COLO668 (cell line): ENCODE measurements at regions not wholly inside any gene's neighbourhood (a gene's known extent, or its start where the extent isn't known, plus 50 kb on each side); places are given as distances from the start of the nearest gene placed in this dataset.

Source experiments
- DNase-seq: peaks from one replicate; lab custom pipeline; 2025; ENCODE audit not compliant: unreplicated experiment; lab: John Stamatoyannopoulos, UW

DNA sequence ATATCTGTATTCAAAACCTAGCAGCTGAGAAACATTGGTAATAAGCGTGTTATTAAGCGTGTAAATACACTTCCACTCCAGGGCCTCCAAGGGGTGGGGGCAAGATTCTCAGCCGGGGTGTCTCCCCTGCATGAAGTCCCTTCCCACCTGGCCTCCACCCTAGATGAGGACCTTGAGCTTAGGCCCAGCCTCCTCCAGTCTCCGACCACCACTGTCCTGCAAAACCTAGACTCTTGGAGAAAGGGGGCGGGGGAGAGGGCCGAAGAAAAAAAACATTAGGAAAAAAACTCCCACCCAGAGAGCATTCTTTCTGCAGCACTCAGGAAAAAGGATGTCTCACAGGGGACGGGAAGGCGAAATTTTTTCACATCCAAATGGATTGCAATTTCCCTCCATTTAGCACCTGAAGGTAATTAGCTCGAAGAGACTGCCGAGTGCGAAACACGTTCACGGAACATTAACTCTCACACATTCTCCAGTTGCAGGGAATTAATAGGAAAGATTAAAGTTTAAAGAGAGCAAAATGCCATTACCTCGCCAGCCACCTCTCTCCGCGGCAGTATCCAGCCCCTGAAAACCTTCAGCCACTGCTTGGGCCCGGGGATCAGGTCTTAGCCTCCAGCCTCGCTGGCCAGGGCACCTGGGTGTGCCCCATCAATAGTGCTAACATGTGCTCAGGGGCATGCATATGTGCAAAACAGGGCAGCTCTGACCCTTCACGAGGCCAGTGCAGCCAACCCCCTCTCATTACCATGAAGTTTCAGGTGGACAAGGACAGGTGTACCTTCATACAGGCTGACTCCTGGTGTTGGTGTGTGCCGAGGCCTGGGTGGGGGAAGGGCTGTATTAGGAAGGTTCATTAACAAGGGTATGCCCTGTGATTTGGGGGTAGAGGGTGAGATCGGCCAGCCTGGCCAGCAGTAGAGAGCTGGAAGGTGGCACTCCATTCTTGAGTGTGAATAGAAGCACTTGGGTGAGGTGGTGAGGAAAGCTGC is 77.2 kb downstream of the HIF1AN start:
- DNase-seq, result no peak

DNA sequence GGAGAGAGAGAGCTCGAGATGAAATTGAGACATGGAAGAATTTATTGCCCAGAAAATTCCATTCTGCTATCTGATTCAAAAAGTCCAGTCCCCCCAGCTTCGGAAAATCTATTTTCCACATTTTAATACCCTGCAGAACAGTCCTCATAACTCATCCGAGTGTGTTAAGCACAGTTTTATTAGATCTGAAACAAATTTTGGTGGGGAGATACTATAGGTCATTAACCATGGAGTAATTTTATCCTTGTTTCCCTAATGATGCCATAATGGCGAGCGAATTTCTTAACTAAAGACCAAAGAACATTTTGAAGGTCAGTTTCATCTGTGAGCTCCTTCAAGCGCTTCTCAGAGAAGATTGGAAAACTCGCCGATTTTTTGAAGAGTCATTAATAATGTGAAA is 78.1 kb downstream of the HIF1AN start:
- DNase-seq, result no peak

DNA sequence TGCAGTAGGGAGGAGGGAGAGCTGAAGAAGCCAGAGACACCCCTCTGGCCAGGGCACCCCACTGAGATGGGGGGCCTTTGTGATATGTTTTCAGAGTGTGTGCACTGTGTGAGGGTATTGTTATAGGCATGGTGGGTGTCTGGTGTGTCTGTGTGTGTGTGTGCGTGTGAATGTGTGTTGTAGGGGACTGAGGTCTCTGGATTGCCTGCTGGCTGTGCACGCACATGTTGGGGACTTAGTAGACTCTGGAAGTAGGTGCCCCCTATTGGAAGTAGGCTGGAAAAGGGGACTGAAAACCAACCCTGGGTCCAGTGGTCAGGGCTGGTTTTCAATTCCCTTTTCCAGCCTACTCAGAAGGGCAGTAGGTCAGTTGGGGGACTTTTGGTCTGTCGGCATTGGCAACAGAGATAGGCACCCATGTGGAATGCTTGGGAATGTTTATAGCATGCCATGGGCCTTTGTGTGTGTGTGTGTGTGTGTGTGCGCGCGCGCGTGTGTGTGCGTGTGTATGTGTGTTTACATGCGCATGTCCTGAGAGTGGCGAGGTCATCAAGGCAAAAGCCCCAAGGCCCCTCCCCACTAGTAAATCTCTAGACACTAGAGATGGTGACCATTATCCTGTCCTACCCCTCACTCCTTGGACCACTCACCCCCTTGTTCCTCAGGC is 78.8 kb downstream of the HIF1AN start:
- no peak for DNase-seq

DNA sequence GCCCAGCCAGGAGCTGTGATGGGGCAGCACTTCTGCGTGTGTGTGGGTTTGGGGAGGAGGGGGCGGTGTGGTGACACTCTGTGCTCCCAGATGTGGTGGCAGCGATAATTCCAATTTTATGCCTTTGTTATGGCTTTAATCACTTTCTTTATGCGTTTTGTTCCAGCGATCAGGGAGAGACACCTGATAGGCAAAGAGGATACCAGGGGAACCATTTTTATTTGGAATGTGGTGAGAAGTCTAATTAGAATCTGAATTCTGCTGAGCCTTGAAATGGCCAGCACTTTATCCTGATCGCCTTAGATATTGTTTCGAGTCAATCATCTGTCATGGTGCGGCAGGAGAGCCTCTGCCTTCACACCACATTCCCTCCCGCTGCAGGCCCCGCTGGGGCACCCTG is 79.5 kb downstream of the HIF1AN start:
- DNase-seq, result no peak

DNA sequence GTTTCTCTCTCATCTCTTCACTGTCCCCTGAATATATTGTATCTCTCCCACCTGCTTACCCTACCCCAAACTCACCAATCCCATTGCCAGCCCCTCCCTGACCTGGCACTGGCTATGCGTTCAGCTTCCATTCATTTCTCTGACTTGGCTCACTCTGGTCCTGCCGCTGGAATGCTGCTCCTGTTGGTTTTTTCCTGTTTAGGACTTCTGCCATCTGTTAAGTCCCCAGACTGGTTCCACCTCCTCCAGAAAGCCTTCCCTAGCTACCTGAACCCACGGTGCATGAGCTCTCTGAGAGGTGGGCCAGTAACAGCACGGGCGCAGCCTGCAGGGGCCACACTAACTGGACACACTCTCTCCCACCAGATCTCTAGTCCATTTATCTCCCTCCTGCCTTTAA is 80.2 kb downstream of the HIF1AN start:
- no peak for DNase-seq

DNA sequence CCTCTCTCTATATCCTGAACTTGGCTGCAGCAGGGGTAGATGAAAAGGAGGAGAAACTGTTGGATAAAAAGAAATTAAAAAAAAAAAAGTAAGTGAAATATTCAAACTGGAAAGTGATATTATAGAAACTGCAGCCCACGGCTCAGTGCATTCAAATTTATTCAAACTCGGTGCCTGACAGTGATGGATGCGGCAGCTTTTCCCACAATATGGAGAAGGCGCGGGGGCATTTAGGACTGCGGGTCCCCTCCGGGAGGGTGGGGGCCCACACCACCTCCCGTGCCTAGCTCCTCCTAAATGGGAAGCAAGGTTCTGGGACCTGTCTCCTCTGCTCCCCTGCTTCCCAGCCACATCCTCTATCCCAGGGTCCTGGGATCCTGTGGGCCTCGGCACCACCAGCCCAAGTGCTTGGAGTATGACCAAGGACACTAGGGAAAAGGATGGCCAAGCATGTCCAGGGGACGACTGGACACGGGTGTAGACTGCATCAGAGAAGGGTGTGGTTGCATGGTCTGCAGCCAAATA is 82.4 kb downstream of the HIF1AN start:
- DNase-seq, result no peak

DNA sequence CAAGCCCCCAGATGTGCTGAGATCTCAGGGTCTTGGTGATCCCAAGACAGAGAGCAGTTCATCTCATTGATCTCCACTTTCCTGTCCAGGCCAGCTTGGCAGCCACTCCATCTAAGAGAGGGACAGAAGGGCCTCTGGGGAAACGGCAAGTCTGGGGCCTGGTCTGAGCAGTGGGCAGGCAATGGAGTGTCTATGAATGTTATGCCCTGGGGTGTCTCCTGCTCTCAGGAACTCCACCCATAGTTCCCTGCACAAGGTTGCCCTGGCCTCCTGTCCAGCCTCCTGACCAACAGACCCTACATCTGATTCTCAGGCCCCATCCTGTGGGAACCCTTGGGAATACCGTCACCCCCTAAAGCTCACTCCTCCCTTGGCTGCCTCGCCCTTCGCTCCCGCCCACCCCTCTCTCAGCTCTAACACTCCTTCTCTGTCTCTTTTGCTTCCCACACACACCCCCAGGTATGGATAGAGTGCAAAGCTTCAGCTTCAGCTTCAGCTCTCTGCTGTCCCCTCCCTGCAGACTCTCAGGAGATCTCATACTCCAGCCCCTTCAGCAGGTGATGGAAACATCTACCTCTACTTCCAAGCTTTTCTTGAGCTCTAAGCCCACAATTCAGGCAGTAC is 83.0 kb downstream of the HIF1AN start:
- no peak for DNase-seq

DNA sequence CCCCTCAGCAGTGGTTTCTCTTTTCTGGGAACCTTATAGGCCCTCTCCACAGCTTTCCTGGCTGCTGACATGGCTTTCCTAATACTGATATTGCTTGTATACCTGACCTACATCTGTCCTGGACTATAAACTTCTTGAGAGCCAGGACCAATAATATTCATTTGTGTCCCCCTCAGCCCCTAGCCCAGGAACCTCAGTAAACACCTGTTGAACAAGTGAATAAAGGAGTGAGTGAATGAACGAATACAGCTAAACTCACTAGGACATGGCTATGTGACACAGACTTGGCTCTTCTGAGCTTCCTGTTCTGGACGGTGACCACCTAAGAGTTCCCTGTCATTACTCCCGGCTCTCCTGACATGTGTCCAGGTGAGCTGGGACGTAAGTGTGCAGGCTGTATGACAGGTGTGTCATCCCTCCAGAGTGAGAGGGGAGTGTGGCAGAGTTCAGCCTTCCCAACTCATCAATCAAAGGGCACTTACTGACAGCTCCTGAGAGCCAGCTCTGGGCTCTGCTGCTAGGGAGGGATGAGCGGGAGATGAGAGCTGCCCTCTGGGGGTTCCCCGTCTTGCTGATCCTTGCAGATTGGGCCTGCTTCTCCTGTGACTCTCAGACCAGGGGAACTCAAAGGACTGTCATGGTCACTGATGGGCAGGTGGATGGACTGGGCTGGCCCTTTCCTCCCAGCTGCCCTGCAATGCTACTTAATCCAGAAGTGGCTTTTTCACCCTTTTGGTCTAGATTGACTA is 84.5 kb downstream of the HIF1AN start:
- DNase-seq, result no peak

DNA sequence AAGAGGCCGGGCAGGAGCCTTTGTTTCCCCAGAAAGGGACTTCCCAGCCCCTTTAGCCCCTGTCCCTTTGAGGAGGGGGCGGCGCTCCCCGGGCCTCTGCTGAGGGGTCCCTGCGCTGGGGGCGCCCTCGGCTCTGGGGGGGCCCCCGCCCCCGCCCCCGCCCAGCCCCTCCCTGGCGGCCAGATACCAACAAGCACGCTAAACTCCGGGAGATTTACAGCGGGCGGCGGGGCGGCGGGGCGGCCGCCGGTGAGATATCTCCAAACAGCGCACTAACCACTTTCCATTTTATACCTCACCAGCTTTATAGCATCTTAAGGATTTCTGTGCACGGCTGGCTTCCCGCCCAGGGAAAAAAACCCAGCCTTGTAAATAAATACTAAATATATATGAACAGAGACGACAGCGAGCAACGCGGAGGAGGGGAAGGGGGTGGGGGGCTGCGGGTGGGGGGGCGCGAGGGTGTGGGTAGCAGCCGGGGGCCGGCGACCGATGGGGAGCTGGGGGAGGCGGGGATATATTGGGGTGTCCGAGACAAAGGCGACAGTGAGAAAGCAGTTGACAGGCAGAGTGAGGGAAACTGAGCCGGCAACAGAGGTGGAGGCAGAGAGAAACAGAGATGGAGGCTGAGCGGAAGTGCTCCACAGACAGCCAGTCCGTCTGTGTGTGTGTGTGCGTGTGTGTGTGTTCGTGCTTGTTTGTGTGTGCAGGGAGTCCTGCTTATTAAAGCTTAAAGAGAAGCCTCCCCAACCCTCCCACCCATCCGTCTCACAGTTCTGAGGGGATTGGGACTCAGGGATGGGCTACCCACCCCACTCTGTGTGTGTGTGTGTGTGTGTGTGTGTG is 85.8 kb downstream of the HIF1AN start:
- peak; percentile 2 for DNase-seq

DNA sequence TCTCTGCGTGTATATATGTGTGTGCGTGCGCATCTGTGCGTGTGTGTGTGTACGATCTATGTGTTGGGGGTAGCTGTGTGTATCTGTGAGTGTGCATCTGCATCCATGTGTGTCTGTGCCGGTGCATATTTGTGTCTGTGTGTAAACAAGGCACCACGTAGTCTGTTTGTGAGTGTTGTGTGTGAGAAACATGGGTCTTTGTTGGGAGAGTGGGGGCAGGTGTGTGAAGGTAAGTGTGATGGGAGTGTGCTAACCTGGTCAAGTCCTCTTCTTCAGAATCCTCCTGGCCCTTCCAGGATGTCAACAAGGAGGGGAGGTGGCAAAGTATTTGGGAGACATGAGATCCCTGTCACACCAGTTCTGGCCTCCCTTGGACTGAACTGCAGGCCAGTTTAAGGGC is 87.2 kb downstream of the HIF1AN start:
- no peak for DNase-seq

DNA sequence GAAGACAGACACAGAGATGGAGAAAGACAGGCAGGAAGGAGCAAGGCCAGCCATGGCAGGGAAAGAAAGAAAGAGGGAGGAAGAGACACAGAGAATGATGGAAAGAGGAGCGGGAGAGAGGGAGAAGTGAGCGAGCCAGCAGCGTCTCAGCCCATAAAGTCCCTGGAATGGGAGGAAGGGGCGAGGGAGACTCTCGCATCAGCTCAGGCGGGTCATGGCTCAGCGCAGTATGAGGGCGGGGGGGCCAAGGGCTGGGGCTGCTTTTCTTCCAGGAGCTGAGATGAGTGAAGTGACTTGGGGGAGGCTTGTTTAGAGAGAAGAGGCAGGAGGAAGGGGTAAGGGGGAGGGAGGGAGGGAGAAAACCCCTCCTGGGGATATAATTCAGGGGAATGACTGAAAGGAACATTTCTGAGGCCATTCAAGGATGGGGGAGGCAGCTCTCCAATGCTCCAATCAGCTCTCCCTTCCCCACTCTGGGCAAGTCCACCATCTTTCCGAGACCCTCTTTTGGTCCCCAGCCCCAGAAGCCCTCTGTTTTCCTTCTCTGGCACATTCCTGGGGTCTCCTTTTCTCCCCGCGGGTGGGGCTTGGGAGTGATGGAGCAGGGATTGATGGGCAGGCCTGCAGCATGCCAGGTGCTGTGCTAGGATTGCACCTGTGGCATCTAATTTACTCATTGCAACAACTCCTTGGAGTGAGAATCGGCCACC is 87.9 kb downstream of the HIF1AN start:
- no peak for DNase-seq

DNA sequence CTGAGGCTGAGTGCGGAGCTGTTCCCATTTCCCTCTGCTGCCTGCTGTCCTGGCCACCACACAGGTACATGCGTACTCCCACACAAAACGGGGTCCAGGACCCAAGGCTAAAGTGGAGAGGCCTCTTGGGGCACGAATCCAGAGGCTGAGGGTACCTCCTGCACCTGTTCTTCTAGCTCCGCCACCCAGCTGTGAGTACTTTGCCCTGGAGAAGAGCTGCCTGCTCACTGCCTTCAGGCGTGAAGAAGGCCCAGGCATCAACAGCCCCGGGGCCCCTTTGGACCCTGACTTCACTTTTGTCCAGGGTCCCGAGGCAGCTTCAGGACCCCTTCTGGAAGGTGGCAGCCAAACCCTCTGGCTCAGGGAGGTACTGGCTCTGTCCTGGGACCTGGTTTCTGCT is 88.6 kb downstream of the HIF1AN start:
- no peak for DNase-seq

DNA sequence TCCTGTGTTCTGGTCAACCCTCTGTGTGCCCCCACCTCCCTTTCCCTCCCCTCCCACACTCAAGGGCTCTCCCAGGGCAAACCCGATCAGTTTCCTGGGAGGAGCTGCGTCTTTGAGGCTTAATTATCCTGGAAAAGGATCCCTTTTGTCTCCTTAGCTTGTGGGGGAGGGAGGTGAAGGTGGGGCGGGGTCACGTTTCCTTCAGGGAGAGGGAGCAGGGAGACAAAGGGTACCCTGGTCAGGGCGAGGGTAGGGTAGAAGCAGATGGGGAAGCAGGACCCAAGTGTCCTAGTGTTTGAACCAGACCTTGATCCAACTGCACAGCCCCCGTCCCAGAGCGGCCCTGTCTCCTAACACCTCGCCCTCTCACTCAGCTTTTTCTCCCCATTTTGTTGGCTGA is 90.1 kb downstream of the HIF1AN start:
- no peak for DNase-seq

DNA sequence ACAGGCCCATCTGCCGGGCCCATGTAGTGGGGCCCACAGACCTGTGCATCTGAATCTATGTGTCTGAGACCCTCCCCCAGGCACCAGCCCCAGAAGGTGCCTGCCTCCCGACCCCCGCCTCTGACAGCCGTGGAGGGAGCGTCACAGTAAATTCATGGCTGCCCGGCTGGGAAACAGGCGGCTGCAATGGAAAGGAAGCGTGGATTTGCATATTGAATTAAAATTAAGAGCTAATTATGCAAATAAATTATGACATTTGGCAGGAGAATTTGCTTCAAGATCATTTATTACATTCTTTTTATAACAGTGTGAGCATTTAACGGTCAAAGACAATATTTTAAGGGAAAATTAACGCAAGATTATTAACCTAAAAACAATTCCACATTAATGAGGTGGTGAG is 92.3 kb downstream of the HIF1AN start:
- no peak for DNase-seq

DNA sequence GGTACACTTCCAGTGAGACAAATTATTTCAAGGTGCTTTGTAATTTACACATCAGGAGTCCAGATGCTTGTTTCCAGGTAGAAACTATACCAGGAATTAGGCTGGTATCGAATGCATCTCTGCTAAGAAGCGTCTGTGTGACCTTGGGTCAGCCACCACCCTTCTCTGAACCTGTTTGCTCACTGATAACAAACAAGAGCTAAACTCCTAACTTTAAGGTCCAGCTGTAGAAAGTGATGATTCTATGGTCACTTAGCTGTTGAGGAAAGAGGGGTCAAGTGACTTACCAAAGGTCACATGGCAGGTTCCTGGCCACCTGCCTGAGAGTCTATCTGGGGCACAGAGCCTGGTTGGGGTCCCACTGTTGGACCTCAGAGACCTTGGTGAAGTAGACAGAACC is 95.4 kb downstream of the HIF1AN start:
- DNase-seq, result no peak

DNA sequence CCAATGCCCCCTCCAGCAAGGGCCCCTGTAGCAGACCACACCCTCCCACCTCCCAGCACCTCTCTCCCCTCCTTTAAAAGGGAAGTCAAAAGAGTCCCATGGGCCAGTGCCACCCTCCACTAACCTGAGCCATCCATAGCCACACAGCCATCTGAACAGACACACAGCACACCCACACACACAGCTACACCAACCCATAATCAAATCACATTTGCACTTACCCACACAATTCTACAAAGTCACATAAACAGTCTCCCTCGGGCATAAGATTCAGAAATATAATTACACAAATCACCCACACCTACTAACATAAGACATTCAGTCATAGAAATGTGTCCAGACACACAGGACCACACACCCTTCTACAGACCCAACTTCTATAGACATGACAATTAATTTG is 96.3 kb downstream of the HIF1AN start:
- no peak for DNase-seq

DNA sequence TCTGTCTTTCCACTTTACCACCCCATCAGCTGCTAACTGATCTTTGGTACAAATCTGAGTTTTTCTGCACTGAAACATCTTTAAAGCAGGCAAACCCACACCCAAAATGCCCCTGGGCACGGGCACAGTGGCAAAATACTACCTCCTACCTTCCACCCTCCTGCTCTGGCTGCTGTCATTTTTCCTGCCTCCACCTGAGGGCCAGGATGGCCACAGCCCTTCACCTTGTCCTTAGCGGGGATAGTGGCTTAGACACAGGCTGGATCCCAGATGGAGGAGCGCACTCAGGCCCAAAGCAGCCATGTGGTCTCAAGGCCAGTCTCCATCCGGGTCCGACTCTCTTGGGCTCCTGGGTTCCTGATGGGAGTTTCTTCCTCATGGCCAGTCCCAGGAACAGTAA is 98.3 kb downstream of the HIF1AN start:
- no peak for DNase-seq

DNA sequence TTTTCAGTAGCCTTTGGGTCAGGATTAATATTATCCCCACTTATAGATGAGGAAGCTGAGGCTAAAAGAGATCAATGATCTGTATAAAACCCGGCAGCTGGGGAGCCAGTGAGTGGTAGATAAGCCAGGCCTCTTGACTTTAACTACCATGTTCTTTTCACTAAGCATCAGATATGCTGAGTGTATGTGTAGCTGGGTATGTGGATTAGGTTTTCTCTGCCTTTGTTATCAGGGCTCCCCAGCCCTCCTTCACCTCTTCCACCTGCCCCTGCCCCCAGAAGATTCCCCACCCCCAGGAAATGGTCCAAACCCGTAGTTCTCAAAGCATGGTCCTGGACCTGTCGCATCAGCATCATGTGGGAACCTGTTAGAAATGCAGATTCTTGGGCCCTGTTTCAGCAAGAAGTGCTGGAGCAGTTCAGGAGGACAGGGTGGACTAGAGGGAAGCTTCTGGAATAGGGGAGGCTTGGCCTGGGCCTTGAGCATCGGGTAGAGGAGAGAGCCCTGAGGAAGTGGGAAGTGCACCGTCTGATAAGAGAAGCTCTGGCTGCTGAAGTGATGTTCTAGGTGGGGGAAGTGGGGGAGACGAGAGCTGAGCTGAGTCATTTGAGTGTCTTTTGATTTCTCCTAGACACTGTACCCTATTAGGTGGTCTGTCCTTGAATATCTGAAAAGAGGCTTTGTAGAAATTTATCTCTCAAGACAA is 101.3 kb downstream of the HIF1AN start:
- DNase-seq, result no peak

DNA sequence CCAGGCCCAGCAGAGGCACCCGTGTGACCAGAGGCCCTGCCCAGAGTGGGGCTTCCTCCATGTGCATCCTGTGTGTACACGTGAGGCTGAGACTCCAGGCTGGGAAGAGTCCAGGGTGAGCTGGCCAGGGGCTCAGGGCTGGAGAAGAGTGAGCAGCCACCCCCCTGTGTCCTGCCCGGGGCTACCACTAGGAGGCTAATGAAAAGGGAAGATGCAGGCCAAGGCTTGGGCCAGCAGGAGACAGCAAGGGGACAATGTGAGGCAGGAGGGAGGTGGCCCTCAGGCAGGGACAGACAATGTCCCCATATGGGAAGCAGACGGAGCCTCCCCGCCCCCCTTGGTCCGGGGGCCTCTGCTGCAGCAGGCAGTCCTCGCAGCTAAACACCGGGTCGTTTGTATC is 102.0 kb downstream of the HIF1AN start:
- no peak for DNase-seq
